PC-3 (cell line): ENCODE measurements at regions not wholly inside any gene's neighbourhood (a gene's known extent, or its start where the extent isn't known, plus 50 kb on each side); places are given as distances from the start of the nearest gene placed in this dataset.

Source experiments
- ATAC-seq: fragments of 200-7000 bp; cut with Tn5 transposase; 2 replicates; pipeline ENCODE4 v1.9.1; 2020; ENCODE audit warnings: mild to moderate bottlenecking, moderate library complexity
- BruUV-seq: library from RNA; stranded (reverse); fragments of 400-500 nt; replicated peaks from 2 replicates; lab custom pipeline; 2021; lab: Mats Ljungman, UMichigan
- CTCF ChIA-PET: fragments of 300-600 bp; sonication (Branson Sonifier 250); formaldehyde crosslinking; loops from one replicate; lab custom pipeline; 2022; ENCODE audit warnings: antibody characterized with exemption; lab: Charles Lee
- POLR2A ChIA-PET: fragments of 300-600 bp; sonication (Branson Sonifier 250); formaldehyde crosslinking; loops from one replicate; lab custom pipeline; 2022; ENCODE audit warnings: antibody characterized with exemption; ENCODE audit not compliant: unreplicated experiment; lab: Charles Lee
- DNase-seq: peaks from one replicate; pipeline ENCODE4 v3.0.0-alpha.2; 2015
- H2AFZ ChIP-seq: fragments of 300-600 bp; sonication (generic); 2 replicates; pipeline ENCODE4 v1.6.0; 2016; ENCODE audit warnings: antibody characterized with exemption, low read length
- H3F3A ChIP-seq: fragments of 300-600 bp; sonication (generic); one replicate; pipeline ENCODE4 v1.6.0; 2017; ENCODE audit warnings: antibody characterized with exemption, low read length, control low read depth, mild to moderate bottlenecking; ENCODE audit not compliant: unreplicated experiment
- H3K27ac ChIP-seq: fragments of 300-600 bp; sonication (generic); 2 replicates; pipeline ENCODE4 v1.5.1; 2016; ENCODE audit warnings: mild to moderate bottlenecking, low read length
- H3K27me3 ChIP-seq: fragments of 300-600 bp; sonication (generic); 2 replicates; pipeline ENCODE4 v1.6.1; 2016; ENCODE audit warnings: low read length, mixed read lengths
- H3K36me3 ChIP-seq: fragments of 300-600 bp; sonication (generic); 2 replicates; pipeline ENCODE4 v1.6.1; 2016; ENCODE audit warnings: low read depth, mixed run types, low read length, mixed read lengths
- H3K4me1 ChIP-seq: fragments of 300-600 bp; sonication (generic); 2 replicates; pipeline ENCODE4 v1.5.1; 2016; ENCODE audit warnings: low read length; ENCODE audit not compliant: insufficient read depth
- H3K4me2 ChIP-seq: fragments of 300-600 bp; sonication (generic); 2 replicates; pipeline ENCODE4 v1.6.0; 2016; ENCODE audit warnings: low read length
- H3K4me3 ChIP-seq: fragments of 300-600 bp; sonication (generic); 2 replicates; pipeline ENCODE4 v1.5.1; 2016; ENCODE audit warnings: mild to moderate bottlenecking, low read length, mixed read lengths
- H3K79me2 ChIP-seq: fragments of 300-600 bp; sonication (generic); 2 replicates; pipeline ENCODE4 v1.6.1; 2017; ENCODE audit warnings: low read length, mixed read lengths
- H3K9ac ChIP-seq: fragments of 300-600 bp; sonication (generic); 2 replicates; pipeline ENCODE4 v1.6.0; 2016; ENCODE audit warnings: mild to moderate bottlenecking, low read length
- H3K9me2 ChIP-seq: fragments of 300-600 bp; sonication (generic); replicated peaks from 2 replicates; pipeline ENCODE4 v1.6.1; 2016; ENCODE audit warnings: mixed run types, low read length, mixed read lengths
- H3K9me3 ChIP-seq: fragments of 300-600 bp; sonication (generic); 2 replicates; pipeline ENCODE4 v1.6.1; 2016; ENCODE audit warnings: low read length, mixed read lengths
- H4K20me1 ChIP-seq: fragments of 300-600 bp; sonication (generic); 2 replicates; pipeline ENCODE4 v1.6.1; 2016; ENCODE audit warnings: low read length, mixed read lengths
- CTCF ChIP-seq: fragments of 300-600 bp; sonication (generic); conservative IDR thresholded peaks from 2 replicates; pipeline ENCODE4 v1.5.1; 2017; ENCODE audit warnings: antibody characterized with exemption, low read depth, mild to moderate bottlenecking, low read length
- EZH2 ChIP-seq: fragments of 300-600 bp; sonication (generic); IDR thresholded peaks from one replicate; pipeline ENCODE4 v1.6.1; 2017; ENCODE audit warnings: antibody characterized with exemption, mild to moderate bottlenecking, low read length; ENCODE audit not compliant: unreplicated experiment
- EZH2phosphoT487 ChIP-seq: fragments of 300-600 bp; sonication (generic); IDR thresholded peaks from 2 replicates; pipeline ENCODE4 v1.6.1; 2018; ENCODE audit warnings: mild to moderate bottlenecking, antibody characterized with exemption, low read length, borderline replicate concordance
- intact Hi-C: fragments of 100-400 bp; cut with micrococcal nuclease; formaldehyde crosslinking; loops from 2 replicates; pipeline ENCODE4 v1.9.0; 2023

GRCh38 chr6:40669343-40669742 lies 82.2 kb upstream of the LRFN2 start:
- Histone ChIP-seq H4K20me1 (no peaks in the 10 kb centered on the region), H3K4me1 (no peaks in the 10 kb centered on the region), H2AFZ (no peak overlapping the region), H3K79me2 (no peaks in the 10 kb centered on the region), H3K27ac (no peak overlapping the region), H3K9ac (no peak overlapping the region), H3K4me2 (no peak overlapping the region), H3F3A (no peaks in the 10 kb centered on the region), H3K27me3 (peaks cover 5% of the 10 kb centered on the region; the same call in 1 of the 2 replicates), H3K9me2 (no peaks in the 10 kb centered on the region), H3K9me3 (no peaks in the 10 kb centered on the region), H3K4me3 (no peak overlapping the region), H3K36me3 (no peaks in the 10 kb centered on the region)
- no TSS peak for BruUV-seq
- TF ChIP-seq EZH2 (no peak), CTCF (no peak), EZH2phosphoT487 (no peak)
- POLR2A ChIA-PET, result no interaction called here
- DNase-seq, result no peak
- CTCF ChIA-PET, result no interaction called here
- intact Hi-C loops, result no loop called here
- no peak for ATAC-seq

DNA sequence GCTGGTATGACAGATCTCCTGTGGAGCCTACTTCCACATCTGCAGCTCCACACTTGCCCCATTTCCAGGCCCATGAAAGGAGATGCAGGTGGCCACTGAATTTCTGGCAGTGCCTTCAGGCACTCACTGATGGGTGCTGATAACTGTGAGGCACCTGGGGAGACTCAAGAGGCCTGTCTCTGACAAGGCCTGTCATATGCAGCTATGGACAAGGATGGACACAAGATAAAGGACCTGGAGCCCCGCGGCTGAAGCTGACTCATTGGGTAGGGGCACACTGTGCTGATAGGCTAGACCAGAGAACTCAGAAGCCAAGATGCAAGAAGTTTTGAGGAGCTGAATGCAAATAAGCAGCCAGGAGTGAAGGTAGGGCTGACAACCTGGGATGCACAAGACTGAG lies 81.0 kb upstream of the LRFN2 start:
- CTCF ChIA-PET, result no interaction called here
- Histone ChIP-seq H3K9ac (no peak overlapping the region), H2AFZ (no peak overlapping the region), H3K4me2 (no peak overlapping the region), H3F3A (no peaks in the 10 kb centered on the region), H4K20me1 (no peaks in the 10 kb centered on the region), H3K9me3 (no peaks in the 10 kb centered on the region), H3K36me3 (no peaks in the 10 kb centered on the region), H3K27me3 (peaks cover 5% of the 10 kb centered on the region; the same call in 1 of the 2 replicates), H3K4me1 (no peaks in the 10 kb centered on the region), H3K79me2 (no peaks in the 10 kb centered on the region), H3K27ac (no peak overlapping the region), H3K9me2 (no peaks in the 10 kb centered on the region), H3K4me3 (no peak overlapping the region)
- ATAC-seq, result no peak
- intact Hi-C loops, result no loop called here
- BruUV-seq, result no TSS peak
- DNase-seq, result no peak
- POLR2A ChIA-PET, result no interaction called here
- TF ChIP-seq CTCF, result no peak
- TF ChIP-seq EZH2phosphoT487, result no peak
- TF ChIP-seq EZH2, result no peak

DNA sequence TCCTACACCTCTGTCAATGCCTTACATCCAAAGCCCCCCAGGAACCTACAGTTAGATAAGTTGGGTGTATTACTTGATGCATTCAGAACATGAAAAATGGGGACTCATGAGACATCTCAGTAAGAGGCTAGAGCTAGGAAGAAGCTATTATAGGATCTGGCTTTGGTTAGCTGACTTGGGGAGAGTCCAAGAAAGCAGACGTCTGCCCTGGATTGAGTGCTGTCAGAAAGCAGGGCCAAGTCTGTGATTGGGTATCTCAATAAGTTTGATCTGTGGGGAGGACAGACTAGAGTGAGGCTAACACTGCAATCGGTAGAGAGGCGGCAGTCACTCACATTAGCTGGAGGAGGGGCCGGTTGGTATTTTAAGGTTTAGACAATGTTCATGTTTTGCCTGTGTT lies 79.4 kb upstream of the LRFN2 start:
- DNase-seq, result no peak
- no peak for TF ChIP-seq EZH2
- no peak for TF ChIP-seq CTCF
- TF ChIP-seq EZH2phosphoT487, result no peak
- Histone ChIP-seq H3K27me3 (no peaks in the 10 kb centered on the region), H3K4me2 (no peak overlapping the region), H3K4me1 (no peaks in the 10 kb centered on the region), H3K9me3 (no peaks in the 10 kb centered on the region), H3F3A (no peaks in the 10 kb centered on the region), H3K4me3 (no peak overlapping the region), H3K36me3 (no peaks in the 10 kb centered on the region), H3K9me2 (no peaks in the 10 kb centered on the region), H2AFZ (no peak overlapping the region), H3K9ac (no peak overlapping the region), H3K79me2 (no peaks in the 10 kb centered on the region), H3K27ac (no peak overlapping the region), H4K20me1 (no peaks in the 10 kb centered on the region)
- no peak for ATAC-seq
- ChIA-PET POLR2A (no interaction called here), CTCF (no interaction called here)
- BruUV-seq, result no TSS peak
- intact Hi-C loops, result no loop called here
